HK-2 (cell line): ENCODE measurements at regions not wholly inside any gene's neighbourhood (a gene's known extent, or its start where the extent isn't known, plus 50 kb on each side); places are given as distances from the start of the nearest gene placed in this dataset.

Experiments used
- DNase-seq: peaks from one replicate; pipeline ENCODE4 v3.0.0-alpha.2; 2018; ENCODE audit not compliant: unreplicated experiment

- no peak for DNase-seq
These were observed 114.2 kb upstream of the EEA1 start for GRCh38 chr12:93043192-93043876.

- DNase-seq: no peak
These were observed 114.7 kb upstream of the EEA1 start for GRCh38 chr12:93043877-93044209.

GRCh38 chr12:93047118-93047517 lies 118.0 kb upstream of the EEA1 start:
- DNase-seq: no peak

GRCh38 chr12:93048656-93049055 lies 119.6 kb upstream of the EEA1 start:
- no peak for DNase-seq

- DNase-seq: no peak
These were observed 121.1 kb upstream of the EEA1 start for GRCh38 chr12:93050026-93050747.

GRCh38 chr12:93050748-93051081 lies 121.6 kb upstream of the EEA1 start:
- no peak for DNase-seq

- no peak for DNase-seq
These were observed 124.9 kb upstream of the EEA1 start for GRCh38 chr12:93054021-93054420.

GRCh38 chr12:93055221-93055620 lies 126.1 kb upstream of the EEA1 start:
- DNase-seq: no peak

GRCh38 chr12:93056971-93057535 lies 128.0 kb upstream of the EEA1 start:
- DNase-seq: no peak

- DNase-seq: no peak
These were observed 129.2 kb upstream of the EEA1 start for GRCh38 chr12:93058280-93058679.

- DNase-seq: no peak
These were observed 130.2 kb upstream of the EEA1 start for GRCh38 chr12:93059288-93059687.

- no peak for DNase-seq
These were observed 131.0 kb upstream of the EEA1 start for GRCh38 chr12:93059925-93060665.

- no peak for DNase-seq
These were observed 131.8 kb upstream of the EEA1 start for GRCh38 chr12:93060666-93061472.

GRCh38 chr12:93061473-93062419 lies 132.7 kb upstream of the EEA1 start:
- no peak for DNase-seq

- no peak for DNase-seq
These were observed 136.8 kb upstream of the EEA1 start for GRCh38 chr12:93065896-93066295.

GRCh38 chr12:93072340-93072739 lies 143.2 kb upstream of the EEA1 start:
- DNase-seq: no peak

- DNase-seq: no peak
These were observed 144.2 kb upstream of the EEA1 start for GRCh38 chr12:93073324-93073723.

GRCh38 chr12:93078059-93078458 lies 149.0 kb upstream of the EEA1 start:
- no peak for DNase-seq

- DNase-seq: no peak
These were observed 149.5 kb upstream of the EEA1 start for GRCh38 chr12:93078577-93078976.

- no peak for DNase-seq
These were observed 150.2 kb upstream of the EEA1 start for GRCh38 chr12:93079271-93079670.

- DNase-seq: no peak
These were observed 150.9 kb upstream of the EEA1 start for GRCh38 chr12:93079976-93080375.
